DND-41 (cell line): ENCODE measurements at regions not wholly inside any gene's neighbourhood (a gene's known extent, or its start where the extent isn't known, plus 50 kb on each side); places are given as distances from the start of the nearest gene placed in this dataset.

Source experiments
- ATAC-seq: fragments of 200-7000 bp; cut with Tn5 transposase; 3 replicates; pipeline ENCODE4 v1.9.1; 2021; ENCODE audit warnings: low read depth; ENCODE audit not compliant: insufficient read depth
- DNase-seq: peaks from one replicate; pipeline ENCODE4 v3.0.0-alpha.2; 2020
- H2AFZ ChIP-seq: 2 replicates; pipeline ENCODE4 v1.6.0; 2012; ENCODE audit warnings: low read depth, low read length
- H3K27ac ChIP-seq: 2 replicates; pipeline ENCODE4 v1.5.1; 2012; ENCODE audit warnings: low read length, inconsistent platforms
- H3K27me3 ChIP-seq: fragments of 200-600 bp; sonication (generic); 2 replicates; pipeline ENCODE4 v1.6.0; 2012; ENCODE audit warnings: low read length, mild to moderate bottlenecking, inconsistent platforms; ENCODE audit not compliant: insufficient read depth, poor library complexity
- H3K36me3 ChIP-seq: 2 replicates; pipeline ENCODE4 v1.5.1; 2012; ENCODE audit warnings: low read length, inconsistent platforms; ENCODE audit not compliant: insufficient read depth
- H3K4me1 ChIP-seq: 2 replicates; pipeline ENCODE4 v1.5.1; 2012; ENCODE audit warnings: mild to moderate bottlenecking, low read length; ENCODE audit not compliant: insufficient read depth
- H3K4me2 ChIP-seq: 2 replicates; pipeline ENCODE4 v1.6.0; 2012; ENCODE audit warnings: mild to moderate bottlenecking, moderate library complexity, low read length, inconsistent platforms; ENCODE audit not compliant: insufficient read depth
- H3K4me3 ChIP-seq, 2 experiments: fragments of 200-600 bp in 1 of 2; shearing (Covaris generic) in 1 of 2; 2 replicates each; pipeline ENCODE4 v1.5.1; 2012 to 2016; ENCODE audit warnings: inconsistent platforms in 2 of 2, low read length in 2 of 2, mild to moderate bottlenecking in 2 of 2, low read depth in 1 of 2, moderate library complexity in 1 of 2
- H3K79me2 ChIP-seq: 2 replicates; pipeline ENCODE4 v1.6.0; 2012; ENCODE audit warnings: low read length, inconsistent platforms; ENCODE audit not compliant: insufficient read depth
- H3K9ac ChIP-seq: 2 replicates; pipeline ENCODE4 v1.6.0; 2012; ENCODE audit warnings: low read depth, mild to moderate bottlenecking, inconsistent platforms, low read length, moderate library complexity
- H3K9me3 ChIP-seq: 2 replicates; pipeline ENCODE4 v1.5.1; 2012; ENCODE audit warnings: low read length, moderate library complexity, mild to moderate bottlenecking, inconsistent platforms; ENCODE audit not compliant: insufficient read depth, severe bottlenecking
- H4K20me1 ChIP-seq: 2 replicates; pipeline ENCODE4 v1.6.0; 2012; ENCODE audit warnings: low read length; ENCODE audit not compliant: insufficient read depth
- CTCF ChIP-seq: IDR thresholded peaks from 2 replicates; pipeline ENCODE4 v1.5.1; 2012; ENCODE audit warnings: borderline replicate concordance, low read length, moderate library complexity, mild to moderate bottlenecking; ENCODE audit not compliant: poor library complexity, severe bottlenecking; ENCODE audit errors: extremely low read depth
- EZH2 ChIP-seq: IDR thresholded peaks from 3 replicates; pipeline ENCODE4 v1.6.1; 2012; ENCODE audit warnings: borderline replicate concordance, low read depth, mild to moderate bottlenecking, moderate library complexity, low read length, inconsistent platforms; ENCODE audit not compliant: severe bottlenecking

- Histone ChIP-seq H3K9ac (no peak overlapping the region), H3K79me2 (no peaks in the 10 kb centered on the region), H3K27ac (no peak overlapping the region), H3K4me1 (no peaks in the 10 kb centered on the region), H3K4me2 (no peak overlapping the region), H2AFZ (no peak overlapping the region), H4K20me1 (no peaks in the 10 kb centered on the region), H3K27me3 (peaks cover 3% of the 10 kb centered on the region), H3K36me3 (no peaks in the 10 kb centered on the region), H3K4me3 (no peak overlapping the region), H3K9me3 (no peaks in the 10 kb centered on the region)
- no peak for DNase-seq
- no peak for TF ChIP-seq EZH2
- TF ChIP-seq CTCF: no peak
- ATAC-seq: no peak
Measured at GRCh38 chr13:47831265-47831664, 169.8 kb downstream of the SUCLA2 start.

DNA sequence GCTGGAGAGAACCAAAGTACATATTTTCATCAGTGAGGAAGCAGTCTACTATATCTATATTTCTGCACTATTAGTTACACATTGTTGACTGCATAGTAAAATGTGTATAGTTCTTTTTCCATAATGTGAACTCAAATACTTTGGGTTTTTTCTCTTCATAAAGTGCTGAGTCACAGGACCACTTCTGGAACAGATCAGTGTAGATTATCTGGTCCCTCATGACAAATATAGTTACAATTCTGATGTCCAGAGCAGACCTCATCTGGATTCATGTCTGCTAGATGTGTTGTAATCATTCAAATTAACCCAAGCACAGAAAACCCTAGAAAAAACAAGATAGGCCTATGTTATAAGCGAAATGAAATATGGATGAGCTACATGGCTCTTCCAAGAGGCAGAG lies 171.4 kb downstream of the SUCLA2 start:
- no peak overlapping the region for H3K27ac ChIP-seq
- no peaks in the 10 kb centered on the region for H3K9me3 ChIP-seq
- no peak overlapping the region for H3K4me2 ChIP-seq
- no peaks in the 10 kb centered on the region for H4K20me1 ChIP-seq
- TF ChIP-seq EZH2: no peak
- no peak for TF ChIP-seq CTCF
- no peak for DNase-seq
- ATAC-seq: no peak
- no peaks in the 10 kb centered on the region for H3K4me1 ChIP-seq
- peaks cover 3% of the 10 kb centered on the region for H3K27me3 ChIP-seq
- H3K4me3 ChIP-seq: no peak overlapping the region
- no peaks in the 10 kb centered on the region for H3K79me2 ChIP-seq
- no peaks in the 10 kb centered on the region for H3K36me3 ChIP-seq
- H2AFZ ChIP-seq: no peak overlapping the region
- no peak overlapping the region for H3K9ac ChIP-seq

GRCh38 chr13:47826471-47826870 lies 174.6 kb downstream of the SUCLA2 start:
- no peaks in the 10 kb centered on the region for H4K20me1 ChIP-seq
- no peak for DNase-seq
- no peaks in the 10 kb centered on the region for H3K9me3 ChIP-seq
- no peak overlapping the region for H3K27ac ChIP-seq
- no peaks in the 10 kb centered on the region for H3K27me3 ChIP-seq
- ATAC-seq: no peak
- TF ChIP-seq CTCF: no peak
- TF ChIP-seq EZH2: no peak
- no peak overlapping the region for H2AFZ ChIP-seq
- H3K79me2 ChIP-seq: no peaks in the 10 kb centered on the region
- H3K36me3 ChIP-seq: no peaks in the 10 kb centered on the region
- no peak overlapping the region for H3K9ac ChIP-seq
- no peak overlapping the region for H3K4me2 ChIP-seq
- H3K4me3 ChIP-seq: no peak overlapping the region
- no peaks in the 10 kb centered on the region for H3K4me1 ChIP-seq

DNA sequence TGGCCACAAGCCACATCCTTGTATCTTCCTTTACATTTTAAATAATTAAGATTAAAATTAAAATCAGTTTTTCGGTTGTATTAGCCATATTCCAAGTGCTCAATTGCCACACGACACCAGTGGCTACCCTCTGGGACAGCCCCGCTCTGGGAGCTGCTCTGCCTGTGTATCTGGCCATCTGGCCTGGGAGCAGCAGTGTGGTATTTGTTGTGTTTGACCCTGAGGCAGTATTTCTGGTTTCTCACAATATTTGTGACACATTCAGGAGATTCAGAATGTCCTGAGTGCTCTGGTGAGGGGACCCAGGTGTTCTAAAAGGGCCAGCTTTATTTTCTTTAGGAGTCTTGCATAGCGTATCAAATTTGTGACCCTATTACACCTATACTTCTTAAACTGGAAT lies 179.0 kb downstream of the SUCLA2 start:
- ATAC-seq: no peak
- H3K4me2 ChIP-seq: no peak overlapping the region
- no peaks in the 10 kb centered on the region for H3K79me2 ChIP-seq
- H3K9ac ChIP-seq: no peak overlapping the region
- no peaks in the 10 kb centered on the region for H3K4me1 ChIP-seq
- no peaks in the 10 kb centered on the region for H3K9me3 ChIP-seq
- H2AFZ ChIP-seq: no peak overlapping the region
- no peaks in the 10 kb centered on the region for H3K27me3 ChIP-seq
- H3K27ac ChIP-seq: no peak overlapping the region
- H3K36me3 ChIP-seq: no peaks in the 10 kb centered on the region
- no peak for DNase-seq
- no peaks in the 10 kb centered on the region for H4K20me1 ChIP-seq
- no peak for TF ChIP-seq EZH2
- TF ChIP-seq CTCF: no peak
- no peak overlapping the region for H3K4me3 ChIP-seq
